ENCODE measurements at regions not wholly inside any gene's neighbourhood (a gene's known extent, or its start where the extent isn't known, plus 50 kb on each side); places are given as distances from the start of the nearest gene placed in this dataset.
"Not testable (repeated sequence)": the region's sequence is repeated elsewhere in the genome, so short reads cannot be mapped to it uniquely, and the experiment has no call there.

DNA sequence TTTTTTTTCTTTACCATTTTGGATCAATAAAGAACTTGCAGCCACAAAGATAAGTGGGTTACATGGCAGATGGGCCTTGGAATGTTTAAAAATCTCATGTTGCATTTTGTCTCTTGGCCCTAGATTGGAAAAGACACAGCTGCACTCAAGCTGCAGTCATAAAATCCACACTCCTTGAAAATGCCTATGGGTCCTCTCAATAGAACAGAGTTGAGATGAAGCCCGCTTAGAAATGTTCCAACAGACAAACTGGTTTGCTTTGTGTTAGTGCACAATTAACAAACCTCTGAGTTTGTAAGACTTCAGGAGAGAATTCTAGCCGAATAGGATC is 401.2 kb upstream of the CDIN1 start:
- TF ChIP-seq, protein P1, sequence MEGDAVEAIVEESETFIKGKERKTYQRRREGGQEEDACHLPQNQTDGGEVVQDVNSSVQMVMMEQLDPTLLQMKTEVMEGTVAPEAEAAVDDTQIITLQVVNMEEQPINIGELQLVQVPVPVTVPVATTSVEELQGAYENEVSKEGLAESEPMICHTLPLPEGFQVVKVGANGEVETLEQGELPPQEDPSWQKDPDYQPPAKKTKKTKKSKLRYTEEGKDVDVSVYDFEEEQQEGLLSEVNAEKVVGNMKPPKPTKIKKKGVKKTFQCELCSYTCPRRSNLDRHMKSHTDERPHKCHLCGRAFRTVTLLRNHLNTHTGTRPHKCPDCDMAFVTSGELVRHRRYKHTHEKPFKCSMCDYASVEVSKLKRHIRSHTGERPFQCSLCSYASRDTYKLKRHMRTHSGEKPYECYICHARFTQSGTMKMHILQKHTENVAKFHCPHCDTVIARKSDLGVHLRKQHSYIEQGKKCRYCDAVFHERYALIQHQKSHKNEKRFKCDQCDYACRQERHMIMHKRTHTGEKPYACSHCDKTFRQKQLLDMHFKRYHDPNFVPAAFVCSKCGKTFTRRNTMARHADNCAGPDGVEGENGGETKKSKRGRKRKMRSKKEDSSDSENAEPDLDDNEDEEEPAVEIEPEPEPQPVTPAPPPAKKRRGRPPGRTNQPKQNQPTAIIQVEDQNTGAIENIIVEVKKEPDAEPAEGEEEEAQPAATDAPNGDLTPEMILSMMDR (IDR thresholded peaks at IDR 0.05; ENCODE audit: low read depth, low read length, missing control alignments) = no peak
- no peak overlapping the region for H3K4me3 ChIP-seq (ENCODE audit: low read depth, low read length)

DNA sequence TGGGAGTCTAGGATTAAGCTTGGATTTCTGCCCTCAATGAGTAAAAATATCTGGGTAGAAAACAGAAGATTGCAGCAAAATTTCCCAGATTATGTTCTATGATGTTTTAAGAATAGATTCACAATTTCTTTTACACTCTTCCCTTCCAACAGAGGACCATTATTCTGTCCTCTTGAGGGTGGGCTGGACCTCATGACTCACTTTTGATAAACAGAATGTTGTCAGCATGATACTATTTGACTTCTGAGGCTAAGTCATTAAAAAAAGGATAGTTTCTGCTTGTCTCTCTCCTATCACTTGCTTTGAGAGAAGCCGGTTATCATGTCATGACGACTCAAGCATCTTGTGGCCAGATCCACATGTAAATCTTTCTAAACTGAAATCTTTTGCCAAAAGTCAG is 396.2 kb upstream of the CDIN1 start:
- TF ChIP-seq, protein P1 (IDR thresholded peaks at IDR 0.05; ENCODE audit: low read depth, low read length, missing control alignments) = no peak
- H3K4me3 ChIP-seq (ENCODE audit: low read depth, low read length) = no peak overlapping the region
- DNase-seq (ENCODE audit: low read depth) = no peak

More for the DNA sequence above, 401.2 kb upstream of the CDIN1 start:
- no peak for DNase-seq (ENCODE audit: low read depth)

GRCh38 chr15:36185438-36185837 is 394.0 kb upstream of the CDIN1 start:
- no peak for DNase-seq (ENCODE audit: low read depth)
- H3K4me3 ChIP-seq (ENCODE audit: low read depth, low read length) = no peak overlapping the region
- TF ChIP-seq, protein P1 (IDR thresholded peaks at IDR 0.05; ENCODE audit: low read depth, low read length, missing control alignments) = no peak

DNA sequence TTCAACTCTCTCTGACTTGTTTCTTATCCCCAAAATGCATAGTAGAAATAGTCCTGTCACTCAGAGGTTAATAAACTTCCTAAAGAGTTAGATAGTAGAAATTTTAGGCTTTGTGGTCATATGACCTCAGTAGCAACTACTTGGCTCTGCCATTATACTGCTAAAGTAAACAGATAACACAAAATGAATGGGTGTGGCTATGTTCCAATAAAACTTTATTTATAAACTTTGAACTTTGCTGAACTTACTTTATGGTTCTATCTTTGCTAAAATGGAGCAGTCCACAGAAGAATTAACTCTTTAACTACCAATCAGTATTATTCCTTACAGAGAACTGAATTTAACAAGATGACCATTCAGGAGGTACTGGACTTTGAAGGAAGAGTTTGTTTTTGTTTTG is 393.6 kb upstream of the CDIN1 start:
- DNase-seq (ENCODE audit: low read depth) = no peak
- no peak overlapping the region for H3K4me3 ChIP-seq (ENCODE audit: low read depth, low read length)
- TF ChIP-seq, protein P1 (IDR thresholded peaks at IDR 0.05; ENCODE audit: low read depth, low read length, missing control alignments) = no peak

DNA sequence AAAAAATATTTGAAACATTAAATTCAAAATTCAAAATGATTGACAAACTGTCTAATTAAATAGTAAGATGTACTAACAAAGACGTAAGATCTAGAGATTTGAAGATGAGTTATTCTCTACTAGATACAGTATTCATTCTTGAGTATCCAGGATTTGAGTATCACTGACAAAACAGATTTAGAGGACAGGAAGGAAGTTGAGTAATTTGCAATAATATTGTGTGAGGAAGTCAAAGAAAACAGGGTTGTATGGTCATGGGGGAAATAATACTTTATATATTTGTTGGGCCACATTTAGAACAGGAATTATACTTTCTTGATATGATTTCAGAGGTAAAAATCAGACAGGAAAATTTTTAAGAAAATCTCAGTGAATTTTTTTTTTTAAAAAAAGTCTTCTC is 393.1 kb upstream of the CDIN1 start:
- no peak overlapping the region for H3K4me3 ChIP-seq (ENCODE audit: low read depth, low read length)
- DNase-seq (ENCODE audit: low read depth) = no peak
- TF ChIP-seq, protein P1 (IDR thresholded peaks at IDR 0.05; ENCODE audit: low read depth, low read length, missing control alignments) = no peak

DNA sequence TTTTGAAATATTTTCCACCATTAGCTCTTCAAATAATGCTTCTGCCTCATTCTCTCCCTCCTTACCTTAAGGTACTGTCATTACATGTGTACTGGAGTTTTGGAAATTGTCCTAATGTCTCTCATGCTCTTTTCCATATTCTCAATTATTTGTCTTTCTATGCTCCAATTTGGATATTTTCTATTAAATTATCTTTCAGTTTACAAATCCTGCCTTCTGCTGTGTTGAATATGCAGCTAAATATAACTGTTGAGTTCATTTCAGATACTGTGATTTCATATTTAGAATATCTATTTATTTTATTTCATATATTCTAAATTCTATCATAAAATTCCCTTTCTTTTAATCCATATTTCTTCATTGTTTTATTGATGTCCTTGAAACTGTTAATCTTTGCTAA is 388.0 kb upstream of the CDIN1 start:
- TF ChIP-seq, protein P1 (IDR thresholded peaks at IDR 0.05; ENCODE audit: low read depth, low read length, missing control alignments) = no peak
- DNase-seq (ENCODE audit: low read depth) = no peak
- H3K4me3 ChIP-seq (ENCODE audit: low read depth, low read length) = no peak overlapping the region

- DNase-seq (ENCODE audit: low read depth); H3K4me3 ChIP-seq (ENCODE audit: low read depth, low read length): not testable (repeated sequence)
These were observed 383.9 kb upstream of the CDIN1 start for GRCh38 chr15:36195361-36196007.
